Heart left ventricle (tissue), 16 donors: ENCODE measurements at regions not wholly inside any gene's neighbourhood (a gene's known extent, or its start where the extent isn't known, plus 50 kb on each side); places are given as distances from the start of the nearest gene placed in this dataset.
"Not testable (repeated sequence)": the region's sequence is repeated elsewhere in the genome, so short reads cannot be mapped to it uniquely, and the experiment has no call there.

Experiments
- ATAC-seq, 4 donors: fragments of 200-7000 bp; cut with Tn5 transposase; one replicate each; pipeline ENCODE4 v1.9.1; 2020 to 2022; ENCODE audit warnings: moderate library complexity in 4 of 4, mild to moderate bottlenecking in 3 of 4, moderate number of reproducible peaks in 1 of 4
- DNase-seq, 5 donors: peaks; one replicate each; pipeline ENCODE4 v3.0.0-alpha.2; 2020
- H3K27ac ChIP-seq, 12 donors: fragments of 200-600 bp; sonication (generic) in 4 of 12; one replicate each; pipeline versions ENCODE4 v1.5.0 to v1.8.0; 2016 to 2022; ENCODE audit warnings: mild to moderate bottlenecking in 2 of 12
- H3K27me3 ChIP-seq, 9 donors: fragments of 200-600 bp; sonication (generic) in 2 of 9; one replicate each; pipeline versions ENCODE4 v1.5.1 to v1.8.0; 2016 to 2022; ENCODE audit warnings: mild to moderate bottlenecking in 3 of 9
- H3K36me3 ChIP-seq, 9 donors: fragments of 200-600 bp; sonication (generic) in 2 of 9; one replicate each; pipeline versions ENCODE4 v1.5.0 to v1.8.0; 2018 to 2022; ENCODE audit warnings: mild to moderate bottlenecking in 2 of 9
- H3K4me1 ChIP-seq, 12 donors: fragments of 200-600 bp; sonication (generic) in 4 of 12; one replicate each; pipeline versions ENCODE4 v1.5.0 to v1.8.0; 2016 to 2022; ENCODE audit warnings: mild to moderate bottlenecking in 3 of 12
- H3K4me3 ChIP-seq, 12 donors: fragments of 200-600 bp; sonication (generic) in 4 of 12; one replicate each; pipeline versions ENCODE4 v1.5.0 to v1.8.0; 2017 to 2022; ENCODE audit warnings: mild to moderate bottlenecking in 9 of 12, moderate library complexity in 4 of 12
- H3K9me3 ChIP-seq, 12 donors: fragments of 200-600 bp; sonication (generic) in 4 of 12; one replicate each; pipeline versions ENCODE4 v1.5.0 to v1.8.0; 2016 to 2022; ENCODE audit warnings: mild to moderate bottlenecking in 1 of 12
- CTCF ChIP-seq, 12 donors: fragments of 200-600 bp; sonication (generic) in 4 of 12; IDR thresholded peaks; one replicate each; pipeline versions ENCODE4 v1.5.0 to v1.8.0; 2018 to 2022; ENCODE audit warnings: antibody characterized with exemption in 12 of 12, mild to moderate bottlenecking in 5 of 12
- POLR2A ChIP-seq, 2 donors: fragments of 450-650 bp; IDR thresholded peaks; one replicate each; pipeline ENCODE4 v1.6.1; 2017; ENCODE audit warnings: antibody characterized with exemption in 2 of 2, mild to moderate bottlenecking in 2 of 2, moderate library complexity in 2 of 2
- WGBS, 4 donors: extraction: QIAGEN DNeasy Blood & Tissue Kit in 2 of 4; methylation state at CpG; one replicate each; pipeline versions ENCODE4 v1.1.5 to v1.1.7; 2013 to 2018; 5-methylcytosine and 5-hydroxymethylcytosine counted together
- intact Hi-C, 10 donors: fragments of 100-400 bp; cut with DNase I; formaldehyde crosslinking; loops; one replicate each; pipeline versions ENCODE4 v1.11.1 to v1.14.2; 2022
- donor health status: ischemic (EF 13 %, LVEDD 7.1; RV severe dilation, severe dysfunction).
- donor health status: healthy with polysubstance abuse.
- donor health status: DM: no; HTN: yes; CAD: no.
- donor health status: DM: no; HTN: no; CAD: no.
- donor health status: ischemic (EF 25% LVEDD 6.9; RV normal size, moderate dysfunction).
- donor health status: ischemic (EF 25% LVEDD 5.7; RV mildly dilated, moderate dysfunction).
- donor health status: healthy.
- donor health status: DM: yes; HTN: yes; CAD: no.
- donor health status: ischemic (EF 35%, LVEDD 5.7; RV mildly dilated, moderate dysfunction).
- donor health status: nonischemic (EF 11% LVEDD 7.7; RV severe dilation, severe dysfunction).
- donor health status: DM: yes; HTN: yes; CAD: no.
- donor health status: PGD.
- donor health status: ischemic (EF 29% LVEDD 5.4; RV normal size, mild dysfunction).
- donor health status: nonischemic (EF 23%, LVEDD 6.1; RV moderate dilation, normal function).

GRCh38 chr10:93226619-93227018 lies 152.9 kb downstream of the CYP26A1 start:
- 75 to 82% (median 79%) methylated on average over 2 of the region's 2 CpGs for WGBS, 4 donors
- no peaks in the 10 kb centered on the region for H3K9me3 ChIP-seq
- H3K36me3 ChIP-seq = no peaks in the 10 kb centered on the region
- H3K4me3 ChIP-seq = no peak overlapping the region
- H3K27ac ChIP-seq = no peak overlapping the region
- H3K27me3 ChIP-seq = no peaks in the 10 kb centered on the region
- DNase-seq (no peak), ATAC-seq (no peak)
- peaks cover 0 to 7% (median 0%) of the 10 kb centered on the region in 12 donors for H3K4me1 ChIP-seq
- TF ChIP-seq CTCF (IDR thresholded peaks at IDR 0.05) = no peak
- TF ChIP-seq POLR2A (IDR thresholded peaks at IDR 0.05) = no peak
- intact Hi-C loops = no loop called here

GRCh38 chr10:93230596-93230995 lies 156.9 kb downstream of the CYP26A1 start:
- H3K9me3 ChIP-seq, H3K4me3 ChIP-seq, H3K36me3 ChIP-seq, H3K4me1 ChIP-seq, H3K27me3 ChIP-seq, intact Hi-C loops, DNase-seq, ATAC-seq, H3K27ac ChIP-seq: not testable (repeated sequence)
- 87 to 92% (median 88%) methylated on average over 6 to 7 of the region's 7 CpGs for WGBS, 4 donors

GRCh38 chr10:93232159-93232558 lies 158.5 kb downstream of the CYP26A1 start:
- H3K27me3 ChIP-seq, intact Hi-C loops, H3K4me3 ChIP-seq, DNase-seq, H3K9me3 ChIP-seq, H3K27ac ChIP-seq, ATAC-seq, H3K36me3 ChIP-seq: not testable (repeated sequence)
- WGBS, 4 donors = 47 to 85% (median 72%) methylated on average over 2 of the region's 2 CpGs
- peaks cover 0 to 12% (median 5%) of the 10 kb centered on the region in 12 donors for H3K4me1 ChIP-seq

GRCh38 chr10:93234940-93235339 lies 161.2 kb downstream of the CYP26A1 start:
- H3K36me3 ChIP-seq = not testable (repeated sequence)

GRCh38 chr10:93235686-93236085 lies 162.0 kb downstream of the CYP26A1 start:
- ATAC-seq (peak in 2 of 4 donors; percentile 11 to 49), DNase-seq (peak in 1 of 5 donors; percentile 33)
- H3K4me3 ChIP-seq = no peak overlapping the region
- H3K27me3 ChIP-seq = peaks cover 0 to 5% (median 0%) of the 10 kb centered on the region in 9 donors
- WGBS, 4 donors = 8 to 37% (median 21%) methylated on average over 3 of the region's 3 CpGs
- intact Hi-C loops = no loop called here
- H3K4me1 ChIP-seq = peaks cover 0 to 12% (median 7%) of the 10 kb centered on the region in 12 donors
- H3K9me3 ChIP-seq = no peaks in the 10 kb centered on the region
- no peaks in the 10 kb centered on the region for H3K36me3 ChIP-seq
- no peak overlapping the region for H3K27ac ChIP-seq
- TF ChIP-seq POLR2A (IDR thresholded peaks at IDR 0.05) (no peak), CTCF (IDR thresholded peaks at IDR 0.05) (no peak)

More at GRCh38 chr10:93234940-93235339, 161.2 kb downstream of the CYP26A1 start:
- H3K27me3 ChIP-seq, H3K9me3 ChIP-seq, H3K27ac ChIP-seq, H3K4me3 ChIP-seq, ATAC-seq, DNase-seq, intact Hi-C loops: not testable (repeated sequence)
- H3K4me1 ChIP-seq = peaks cover 0 to 12% (median 7%) of the 10 kb centered on the region in 12 donors
- WGBS, 4 donors = 86 to 97% (median 93%) methylated on average over 4 of the region's 4 CpGs

- no peak overlapping the region for H3K4me3 ChIP-seq
- DNase-seq (no peak), ATAC-seq (peak in 3 of 4 donors; percentile 36 to 71 (median 67))
- intact Hi-C loops = no loop called here
- peaks cover 0 to 12% (median 7%) of the 10 kb centered on the region in 12 donors for H3K4me1 ChIP-seq
- WGBS, 4 donors = 34 to 46% (median 42%) methylated on average over 4 of the region's 4 CpGs
- TF ChIP-seq CTCF (IDR thresholded peaks at IDR 0.05) (no peak), POLR2A (IDR thresholded peaks at IDR 0.05) (no peak)
- no peaks in the 10 kb centered on the region for H3K9me3 ChIP-seq
- H3K27ac ChIP-seq = no peak overlapping the region
- peaks cover 0 to 5% (median 0%) of the 10 kb centered on the region in 9 donors for H3K27me3 ChIP-seq
- no peaks in the 10 kb centered on the region for H3K36me3 ChIP-seq
Measured at GRCh38 chr10:93236393-93237040, 162.8 kb downstream of the CYP26A1 start.
